Upper lobe of right lung (tissue), 1 donor: ENCODE measurements at regions not wholly inside any gene's neighbourhood (a gene's known extent, or its start where the extent isn't known, plus 50 kb on each side); places are given as distances from the start of the nearest gene placed in this dataset.

Experiments
- ATAC-seq: fragments of 200-7000 bp; cut with Tn5 transposase; one replicate; pipeline ENCODE4 v1.9.1; 2020; ENCODE audit warnings: mild to moderate bottlenecking, moderate library complexity
- DNase-seq: peaks from one replicate; pipeline ENCODE4 v3.0.0-alpha.2; 2020
- H3K27ac ChIP-seq: fragments of 200-600 bp; one replicate; pipeline ENCODE4 v1.8.0; 2022
- H3K27me3 ChIP-seq: fragments of 200-600 bp; one replicate; pipeline ENCODE4 v1.8.0; 2022; ENCODE audit warnings: mild to moderate bottlenecking
- H3K36me3 ChIP-seq: fragments of 200-600 bp; one replicate; pipeline ENCODE4 v1.8.0; 2022
- H3K4me1 ChIP-seq: fragments of 200-600 bp; one replicate; pipeline ENCODE4 v1.8.0; 2022
- H3K4me3 ChIP-seq: fragments of 200-600 bp; one replicate; pipeline ENCODE4 v1.8.0; 2022; ENCODE audit warnings: mild to moderate bottlenecking
- H3K9me3 ChIP-seq: fragments of 200-600 bp; one replicate; pipeline ENCODE4 v1.8.0; 2022
- intact Hi-C: fragments of 100-400 bp; cut with DNase I; formaldehyde crosslinking; loops from one replicate; pipeline ENCODE4 v1.11.0; 2022
- TF ChIP-seq, protein P1 (sequence below): fragments of 200-600 bp; IDR thresholded peaks from one replicate; pipeline ENCODE4 v1.8.0; 2022; ENCODE audit warnings: antibody characterized with exemption
- donor health status: DM: no; HTN: yes; CAD: no; lungs with severe emphysema.

DNA sequence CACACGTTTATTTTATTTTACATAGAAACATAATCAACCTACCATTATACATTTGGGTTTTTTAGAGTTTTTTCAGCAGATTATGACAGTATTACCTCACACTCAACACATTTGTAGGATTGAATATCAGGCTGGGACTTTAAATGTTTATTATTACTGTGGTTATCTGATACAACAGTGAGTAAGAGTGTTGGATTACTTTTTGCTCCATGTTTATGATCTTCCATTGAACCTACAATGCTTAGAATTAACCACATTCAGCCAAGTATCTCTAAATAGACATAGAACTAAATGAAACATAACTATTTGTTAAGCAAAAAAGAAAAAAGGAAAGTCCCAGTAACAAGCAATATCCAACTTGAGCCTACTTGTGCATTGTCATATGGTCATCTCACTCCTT lies 607.4 kb upstream of the PITX2 start:
- Histone ChIP-seq H3K27me3 (no peaks in the 10 kb centered on the region), H3K27ac (no peak overlapping the region), H3K36me3 (no peaks in the 10 kb centered on the region), H3K9me3 (no peaks in the 10 kb centered on the region), H3K4me3 (no peak overlapping the region), H3K4me1 (no peaks in the 10 kb centered on the region)
- DNase-seq (no peak), ATAC-seq (no peak)
- intact Hi-C loops: no loop called here
- TF ChIP-seq, protein P1, sequence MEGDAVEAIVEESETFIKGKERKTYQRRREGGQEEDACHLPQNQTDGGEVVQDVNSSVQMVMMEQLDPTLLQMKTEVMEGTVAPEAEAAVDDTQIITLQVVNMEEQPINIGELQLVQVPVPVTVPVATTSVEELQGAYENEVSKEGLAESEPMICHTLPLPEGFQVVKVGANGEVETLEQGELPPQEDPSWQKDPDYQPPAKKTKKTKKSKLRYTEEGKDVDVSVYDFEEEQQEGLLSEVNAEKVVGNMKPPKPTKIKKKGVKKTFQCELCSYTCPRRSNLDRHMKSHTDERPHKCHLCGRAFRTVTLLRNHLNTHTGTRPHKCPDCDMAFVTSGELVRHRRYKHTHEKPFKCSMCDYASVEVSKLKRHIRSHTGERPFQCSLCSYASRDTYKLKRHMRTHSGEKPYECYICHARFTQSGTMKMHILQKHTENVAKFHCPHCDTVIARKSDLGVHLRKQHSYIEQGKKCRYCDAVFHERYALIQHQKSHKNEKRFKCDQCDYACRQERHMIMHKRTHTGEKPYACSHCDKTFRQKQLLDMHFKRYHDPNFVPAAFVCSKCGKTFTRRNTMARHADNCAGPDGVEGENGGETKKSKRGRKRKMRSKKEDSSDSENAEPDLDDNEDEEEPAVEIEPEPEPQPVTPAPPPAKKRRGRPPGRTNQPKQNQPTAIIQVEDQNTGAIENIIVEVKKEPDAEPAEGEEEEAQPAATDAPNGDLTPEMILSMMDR: no peak

DNA sequence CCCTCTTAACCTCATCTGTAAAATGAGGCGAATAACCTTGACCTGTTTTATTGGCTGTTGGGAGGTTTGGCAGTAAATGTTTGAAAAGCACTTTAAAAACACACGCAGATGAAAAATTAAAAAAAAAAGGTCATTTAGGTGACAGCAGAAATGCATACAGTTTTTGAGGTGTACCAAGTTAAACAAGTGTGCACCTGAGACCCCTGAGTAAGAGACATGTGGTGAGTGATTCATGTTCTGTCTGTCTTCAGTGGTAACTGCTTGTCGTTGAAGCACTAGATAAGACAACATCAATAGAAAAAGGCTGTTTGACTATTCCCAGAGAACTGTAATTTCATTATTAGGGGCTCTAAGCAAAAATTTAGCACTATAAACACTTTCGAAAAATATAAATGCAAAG lies 608.4 kb upstream of the PITX2 start:
- no peaks in the 10 kb centered on the region for H3K9me3 ChIP-seq
- no peaks in the 10 kb centered on the region for H3K27me3 ChIP-seq
- no peaks in the 10 kb centered on the region for H3K4me1 ChIP-seq
- no peaks in the 10 kb centered on the region for H3K36me3 ChIP-seq
- no peak overlapping the region for H3K4me3 ChIP-seq
- no peak for DNase-seq
- ATAC-seq: no peak
- intact Hi-C loops: no loop called here
- no peak overlapping the region for H3K27ac ChIP-seq
- TF ChIP-seq, protein P1: no peak

DNA sequence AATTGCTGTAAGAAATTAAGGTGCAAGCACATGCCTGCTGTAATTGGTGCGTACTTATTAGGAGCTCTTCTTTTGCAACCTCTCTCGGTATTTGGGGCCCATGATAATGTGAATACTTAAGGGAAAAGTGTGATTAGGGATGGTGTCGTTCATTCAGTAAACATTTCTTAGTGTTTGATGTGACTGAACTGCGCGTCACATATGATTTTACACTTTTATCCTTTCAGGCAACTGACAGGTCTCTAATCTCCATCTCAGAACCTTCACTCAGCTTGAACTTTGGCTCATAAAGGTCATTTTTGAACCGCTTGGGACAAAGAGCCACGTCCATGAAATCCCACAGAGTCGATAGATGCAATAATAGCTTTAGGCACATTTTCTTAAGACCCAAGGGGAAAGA lies 612.1 kb upstream of the PITX2 start:
- ATAC-seq: no peak

GRCh38 chr4:111263836-111264235 lies 641.0 kb upstream of the PITX2 start:
- ATAC-seq (no peak), DNase-seq (no peak)
- intact Hi-C loops: no loop called here
- Histone ChIP-seq H3K9me3 (no peaks in the 10 kb centered on the region), H3K4me1 (no peaks in the 10 kb centered on the region), H3K27ac (no peak overlapping the region), H3K27me3 (no peaks in the 10 kb centered on the region), H3K36me3 (no peaks in the 10 kb centered on the region), H3K4me3 (no peak overlapping the region)
- TF ChIP-seq, protein P1: no peak

More for the DNA sequence above, 612.1 kb upstream of the PITX2 start:
- H3K36me3 ChIP-seq: no peaks in the 10 kb centered on the region
- no peaks in the 10 kb centered on the region for H3K4me1 ChIP-seq
- H3K9me3 ChIP-seq: no peaks in the 10 kb centered on the region
- intact Hi-C loops: no loop called here
- TF ChIP-seq, protein P1: no peak
- H3K27me3 ChIP-seq: no peaks in the 10 kb centered on the region
- H3K4me3 ChIP-seq: no peak overlapping the region
- no peak overlapping the region for H3K27ac ChIP-seq
- no peak for DNase-seq

DNA sequence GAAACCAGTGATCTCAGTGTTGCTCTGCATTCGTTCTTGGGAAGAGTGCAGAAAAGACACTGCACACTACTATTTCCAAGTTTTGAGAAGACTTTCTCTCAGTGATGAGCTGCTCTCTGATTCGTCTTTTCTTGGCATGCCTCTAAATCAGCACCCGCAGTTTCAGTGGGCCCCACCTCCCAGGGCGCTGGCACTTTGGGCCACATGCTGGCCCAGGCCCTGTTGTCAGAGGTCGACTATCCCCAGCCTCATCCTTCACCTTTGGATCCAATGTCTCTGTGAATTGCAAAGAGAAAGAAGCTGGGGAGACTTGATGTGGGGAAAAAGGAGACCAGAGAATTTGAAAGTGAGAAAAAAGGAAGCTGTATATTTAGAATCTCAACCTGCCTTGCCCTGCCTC lies 644.1 kb upstream of the PITX2 start:
- TF ChIP-seq, protein P1: no peak
- intact Hi-C loops: no loop called here
- no peak for DNase-seq

DNA sequence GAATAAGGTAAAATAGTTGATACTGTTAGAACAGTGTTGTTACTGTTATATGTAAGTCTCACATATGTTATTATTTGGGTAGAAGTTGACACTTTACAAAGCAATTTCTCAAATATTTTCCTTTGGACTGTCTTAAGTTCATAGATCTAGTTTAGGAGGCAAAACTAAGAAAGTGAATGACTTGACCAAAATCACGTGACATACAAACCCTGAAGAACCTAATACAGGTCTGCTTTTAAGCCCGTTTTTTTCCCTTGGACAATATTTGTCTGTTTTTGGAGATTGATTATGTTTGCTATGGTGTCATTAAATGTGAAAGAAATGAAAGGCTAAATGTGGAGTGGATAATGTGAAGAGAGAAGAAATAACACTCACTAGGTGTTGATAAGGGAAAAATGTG lies 644.9 kb upstream of the PITX2 start:
- Histone ChIP-seq H3K27ac (no peak overlapping the region), H3K27me3 (no peaks in the 10 kb centered on the region), H3K4me1 (no peaks in the 10 kb centered on the region), H3K4me3 (no peak overlapping the region), H3K9me3 (no peaks in the 10 kb centered on the region), H3K36me3 (no peaks in the 10 kb centered on the region)
- ATAC-seq (no peak), DNase-seq (no peak)
- TF ChIP-seq, protein P1: no peak
- intact Hi-C loops: no loop called here

More for the DNA sequence above, 644.1 kb upstream of the PITX2 start:
- Histone ChIP-seq H3K4me1 (no peaks in the 10 kb centered on the region), H3K4me3 (no peak overlapping the region), H3K27ac (no peak overlapping the region), H3K27me3 (no peaks in the 10 kb centered on the region), H3K36me3 (no peaks in the 10 kb centered on the region), H3K9me3 (no peaks in the 10 kb centered on the region)
- no peak for ATAC-seq
